ENCODE measurements at regions not wholly inside any gene's neighbourhood (a gene's known extent, or its start where the extent isn't known, plus 50 kb on each side); places are given as distances from the start of the nearest gene placed in this dataset.

GRCh38 chrX:124263743-124264142 lies 68.7 kb upstream of the TEX13D start:
- TF ChIP-seq CTCF (IDR thresholded peaks at IDR 0.05 in 2 of 3, conservative IDR thresholded peaks at IDR 0.05 in 1 of 3; ENCODE audit: borderline replicate concordance in 1 of 3, insufficient read depth in 1 of 3, low read depth in 2 of 3, low read length in 2 of 3) (no peak), EGR1 (IDR thresholded peaks at IDR 0.05; ENCODE audit: low read depth) (no peak), EZH2 (IDR thresholded peaks at IDR 0.05) (no peak), CEBPB (IDR thresholded peaks at IDR 0.05; ENCODE audit: low read depth) (no peak), MAX (IDR thresholded peaks at IDR 0.05) (no peak), FOSL1 (IDR thresholded peaks at IDR 0.05; ENCODE audit: low read depth) (no peak), SP1 (IDR thresholded peaks at IDR 0.05; ENCODE audit: low read depth) (no peak), POLR2A (IDR thresholded peaks at IDR 0.05; ENCODE audit: borderline replicate concordance, extremely low read depth, insufficient read depth, insufficient read length) (no peak), ZBTB33 (IDR thresholded peaks at IDR 0.05; ENCODE audit: extremely low read depth, insufficient replicate concordance, low read length) (no peak)
